Neural crest cell (in vitro differentiated cells): ENCODE measurements at regions not wholly inside any gene's neighbourhood (a gene's known extent, or its start where the extent isn't known, plus 50 kb on each side); places are given as distances from the start of the nearest gene placed in this dataset.

Source experiments
- DNase-seq: peaks from one replicate; pipeline ENCODE4 v3.0.0; 2021; ENCODE audit warnings: low read depth, mixed read lengths, low spot score
- H3K27ac Mint-ChIP-seq: one replicate; pipeline ENCODE4 v1.8.0; 2021; ENCODE audit warnings: mild to moderate bottlenecking, mixed read lengths; ENCODE audit not compliant: unreplicated experiment
- H3K27me3 Mint-ChIP-seq: 2 replicates; pipeline ENCODE4 v1.8.0; 2021; ENCODE audit warnings: low read depth, mild to moderate bottlenecking, mixed read lengths
- H3K36me3 Mint-ChIP-seq: 2 replicates; pipeline ENCODE4 v1.8.0; 2021; ENCODE audit warnings: low read depth, mild to moderate bottlenecking, mixed read lengths
- H3K4me1 Mint-ChIP-seq: 2 replicates; pipeline ENCODE4 v1.8.0; 2021; ENCODE audit warnings: mixed read lengths
- H3K4me3 Mint-ChIP-seq: one replicate; pipeline ENCODE4 v1.8.0; 2021; ENCODE audit warnings: mild to moderate bottlenecking, mixed read lengths
- H3K9me3 Mint-ChIP-seq: 2 replicates; pipeline ENCODE4 v1.8.0; 2021; ENCODE audit warnings: mixed read lengths
- TF ChIP-seq, protein P1 (sequence below): fragments of 200-600 bp; sonication (generic); conservative IDR thresholded peaks from 2 replicates; pipeline ENCODE4 v1.5.0; 2021; ENCODE audit warnings: antibody characterized with exemption, mild to moderate bottlenecking

DNA sequence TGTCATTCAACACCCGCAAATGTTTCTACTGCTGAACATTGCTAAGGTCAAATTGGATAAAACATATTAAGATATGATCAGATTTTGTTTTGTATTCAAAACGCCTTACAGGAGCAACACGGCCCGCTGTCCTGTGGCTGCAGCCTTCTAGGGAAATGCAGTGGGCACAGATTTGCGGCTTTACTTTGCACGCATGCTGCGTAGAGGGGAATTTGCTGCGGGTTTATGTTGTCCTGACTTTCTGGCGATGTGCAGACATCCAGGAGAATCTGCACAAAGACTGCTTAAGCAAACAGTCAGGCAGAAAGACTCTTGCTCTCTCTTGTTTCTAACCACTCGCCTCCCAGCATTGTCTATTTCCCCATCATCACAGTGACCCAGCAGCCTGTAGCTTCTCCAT is 88.3 kb downstream of the LRRC30 start:
- DNase-seq: no peak
- peaks cover 14% of the 10 kb centered on the region for H3K4me1 Mint-ChIP-seq

DNA sequence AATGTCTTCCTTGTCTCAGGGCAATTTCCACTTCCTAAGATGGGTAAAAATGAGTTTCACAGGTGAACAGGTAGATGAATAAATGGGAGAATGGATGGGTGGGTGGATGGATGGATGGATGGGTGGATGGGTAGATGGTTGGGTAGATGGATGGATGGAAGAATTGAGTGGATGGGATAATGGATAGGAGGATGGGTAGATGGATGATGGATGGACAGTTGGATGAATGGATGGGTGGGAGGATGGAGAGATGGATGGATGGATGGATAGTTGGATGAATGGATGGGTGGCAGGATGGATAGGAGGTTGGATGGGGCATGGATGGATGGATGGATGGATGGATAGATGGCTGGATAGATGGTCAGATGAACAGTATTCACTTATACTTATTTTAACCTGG is 90.9 kb downstream of the LRRC30 start:
- Mint-ChIP-seq H3K27me3 (peaks cover 5% of the 10 kb centered on the region), H3K4me3 (no peak overlapping the region), H3K36me3 (no peaks in the 10 kb centered on the region), H3K27ac (no peak overlapping the region), H3K4me1 (peaks cover 20% of the 10 kb centered on the region), H3K9me3 (peaks cover 2% of the 10 kb centered on the region)
- no peak for DNase-seq
- TF ChIP-seq, protein P1, sequence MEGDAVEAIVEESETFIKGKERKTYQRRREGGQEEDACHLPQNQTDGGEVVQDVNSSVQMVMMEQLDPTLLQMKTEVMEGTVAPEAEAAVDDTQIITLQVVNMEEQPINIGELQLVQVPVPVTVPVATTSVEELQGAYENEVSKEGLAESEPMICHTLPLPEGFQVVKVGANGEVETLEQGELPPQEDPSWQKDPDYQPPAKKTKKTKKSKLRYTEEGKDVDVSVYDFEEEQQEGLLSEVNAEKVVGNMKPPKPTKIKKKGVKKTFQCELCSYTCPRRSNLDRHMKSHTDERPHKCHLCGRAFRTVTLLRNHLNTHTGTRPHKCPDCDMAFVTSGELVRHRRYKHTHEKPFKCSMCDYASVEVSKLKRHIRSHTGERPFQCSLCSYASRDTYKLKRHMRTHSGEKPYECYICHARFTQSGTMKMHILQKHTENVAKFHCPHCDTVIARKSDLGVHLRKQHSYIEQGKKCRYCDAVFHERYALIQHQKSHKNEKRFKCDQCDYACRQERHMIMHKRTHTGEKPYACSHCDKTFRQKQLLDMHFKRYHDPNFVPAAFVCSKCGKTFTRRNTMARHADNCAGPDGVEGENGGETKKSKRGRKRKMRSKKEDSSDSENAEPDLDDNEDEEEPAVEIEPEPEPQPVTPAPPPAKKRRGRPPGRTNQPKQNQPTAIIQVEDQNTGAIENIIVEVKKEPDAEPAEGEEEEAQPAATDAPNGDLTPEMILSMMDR: no peak

More for the DNA sequence above, 88.3 kb downstream of the LRRC30 start:
- TF ChIP-seq, protein P1: no peak
- Mint-ChIP-seq H3K27me3 (peaks cover 5% of the 10 kb centered on the region), H3K36me3 (no peaks in the 10 kb centered on the region), H3K27ac (no peak overlapping the region), H3K9me3 (no peaks in the 10 kb centered on the region), H3K4me3 (no peak overlapping the region)

DNA sequence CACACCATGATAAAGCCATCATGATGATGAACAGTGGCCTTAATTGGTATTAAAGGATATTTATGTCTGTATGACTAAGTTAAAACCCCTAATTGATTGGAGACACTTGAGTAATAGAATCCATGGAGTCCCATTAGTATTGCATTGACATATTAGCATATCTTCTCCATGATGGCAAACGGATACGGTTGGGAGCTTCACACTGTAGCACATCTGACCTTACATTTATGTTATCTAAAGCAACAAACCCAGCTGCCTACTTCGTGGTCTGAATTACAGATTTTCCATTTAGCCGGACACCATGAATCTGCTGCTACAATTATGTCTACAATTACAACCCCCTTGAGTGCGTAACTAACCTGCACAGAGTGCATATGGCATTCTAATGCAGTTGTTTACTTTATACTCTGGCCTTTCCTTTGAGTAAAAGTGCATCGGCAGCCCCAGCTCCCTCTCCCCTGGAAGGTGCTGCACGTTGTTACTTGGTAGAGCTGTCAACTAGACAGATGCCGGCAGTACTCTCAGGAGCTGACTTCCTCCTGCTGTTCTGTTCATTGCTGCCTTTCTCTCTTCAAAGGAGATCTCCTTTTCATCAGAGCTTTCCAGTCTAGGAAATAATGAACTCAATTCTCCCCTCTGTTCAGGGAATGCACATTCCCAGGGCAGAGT is 92.1 kb downstream of the LRRC30 start:
- Mint-ChIP-seq H3K36me3 (no peaks in the 10 kb centered on the region), H3K27ac (no peak overlapping the region), H3K4me1 (peaks cover 20% of the 10 kb centered on the region), H3K27me3 (peaks cover 5% of the 10 kb centered on the region), H3K4me3 (no peak overlapping the region), H3K9me3 (peaks cover 3% of the 10 kb centered on the region)
- DNase-seq: no peak
- TF ChIP-seq, protein P1: no peak

DNA sequence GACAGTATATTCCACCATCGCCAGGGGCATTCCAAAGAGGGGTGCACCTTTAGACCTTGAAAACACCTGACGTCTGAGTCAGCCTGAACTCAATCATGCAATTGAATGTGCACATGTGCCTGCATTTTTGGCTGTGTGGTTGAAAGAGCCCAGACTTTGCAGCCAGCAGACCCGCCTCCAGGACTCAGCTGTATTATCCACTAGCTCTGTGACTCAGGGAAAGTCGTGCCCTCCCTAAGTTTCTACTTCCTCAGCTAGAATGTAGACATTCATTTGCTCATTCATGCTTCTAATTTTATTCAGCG is 94.2 kb downstream of the LRRC30 start:
- no peak overlapping the region for H3K27ac Mint-ChIP-seq
- peaks cover 5% of the 10 kb centered on the region for H3K27me3 Mint-ChIP-seq
- peaks cover 20% of the 10 kb centered on the region for H3K4me1 Mint-ChIP-seq
- DNase-seq: no peak
- no peak overlapping the region for H3K4me3 Mint-ChIP-seq
- no peaks in the 10 kb centered on the region for H3K36me3 Mint-ChIP-seq
- TF ChIP-seq, protein P1: no peak
- peaks cover 3% of the 10 kb centered on the region for H3K9me3 Mint-ChIP-seq

DNA sequence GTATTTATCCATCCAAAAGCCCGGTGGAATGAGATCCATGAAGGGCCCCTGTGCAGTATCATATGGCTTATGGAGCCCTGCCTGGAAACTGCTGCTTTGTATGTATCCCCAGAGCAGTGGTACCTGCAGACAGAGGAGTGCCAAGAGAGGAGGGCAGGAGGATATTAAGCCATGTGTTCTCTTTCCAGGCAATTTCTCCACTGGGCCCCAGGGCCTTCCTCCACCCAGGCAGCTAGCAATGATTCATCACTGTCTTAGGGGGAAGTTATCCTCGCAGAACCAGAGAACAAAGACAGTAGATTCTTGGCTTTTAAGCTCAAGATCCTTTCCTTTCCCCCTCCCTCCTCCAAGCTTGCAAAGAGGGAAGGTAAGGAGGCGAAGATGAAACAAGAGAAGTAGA is 98.1 kb downstream of the LRRC30 start:
- H3K4me1 Mint-ChIP-seq: peaks cover 7% of the 10 kb centered on the region
- H3K36me3 Mint-ChIP-seq: no peaks in the 10 kb centered on the region
- no peak overlapping the region for H3K27ac Mint-ChIP-seq
- H3K4me3 Mint-ChIP-seq: no peak overlapping the region
- DNase-seq: no peak
- TF ChIP-seq, protein P1: no peak
- no peaks in the 10 kb centered on the region for H3K27me3 Mint-ChIP-seq
- H3K9me3 Mint-ChIP-seq: peaks cover 3% of the 10 kb centered on the region

DNA sequence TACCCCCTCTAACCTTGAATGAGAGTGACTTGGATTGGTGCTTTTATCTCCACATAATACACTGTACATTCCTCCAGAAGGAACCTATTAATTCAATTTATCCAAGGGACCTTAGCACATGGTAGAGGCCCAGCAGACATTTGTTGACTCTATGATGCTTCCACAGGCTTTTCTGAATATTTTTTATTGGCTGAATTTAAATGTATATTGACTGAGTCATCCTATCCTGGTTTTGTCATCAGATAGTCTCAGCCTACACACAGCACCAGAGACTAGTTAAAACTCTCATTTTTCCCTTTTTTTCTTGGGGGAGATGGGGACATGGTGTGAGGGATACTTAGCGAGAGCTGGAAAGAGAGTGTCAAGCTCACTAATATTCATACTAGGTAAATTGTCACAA is 101.6 kb downstream of the LRRC30 start:
- no peaks in the 10 kb centered on the region for H3K27me3 Mint-ChIP-seq
- no peak for DNase-seq
- H3K36me3 Mint-ChIP-seq: no peaks in the 10 kb centered on the region
- H3K27ac Mint-ChIP-seq: no peak overlapping the region
- H3K4me1 Mint-ChIP-seq: no peaks in the 10 kb centered on the region
- no peaks in the 10 kb centered on the region for H3K9me3 Mint-ChIP-seq
- no peak overlapping the region for H3K4me3 Mint-ChIP-seq
- TF ChIP-seq, protein P1: no peak
